NCI-H1105 treated with DMSO at 0.1 percent for 48 hours (cell line): ENCODE measurements at regions not wholly inside any gene's neighbourhood (a gene's known extent, or its start where the extent isn't known, plus 50 kb on each side); places are given as distances from the start of the nearest gene placed in this dataset.
A peak's percentile ranks its signal among the peaks of the same experiment; 100 is the strongest.
"Not testable (repeated sequence)": the region's sequence is repeated elsewhere in the genome, so short reads cannot be mapped to it uniquely, and the experiment has no call there.

Source experiments
- DNase-seq: peaks from one replicate; lab custom pipeline; 2025; lab: John Stamatoyannopoulos, UW

GRCh38 chr12:48409938-48410337, 59.2 kb upstream of the ZNF641 start:
- DNase-seq: not testable (repeated sequence)

GRCh38 chr12:48413388-48413787, 59.0 kb upstream of the ANP32D start:
- no peak for DNase-seq

- no peak for DNase-seq
Measured at GRCh38 chr12:48414021-48414420, 58.3 kb upstream of the ANP32D start.

DNA sequence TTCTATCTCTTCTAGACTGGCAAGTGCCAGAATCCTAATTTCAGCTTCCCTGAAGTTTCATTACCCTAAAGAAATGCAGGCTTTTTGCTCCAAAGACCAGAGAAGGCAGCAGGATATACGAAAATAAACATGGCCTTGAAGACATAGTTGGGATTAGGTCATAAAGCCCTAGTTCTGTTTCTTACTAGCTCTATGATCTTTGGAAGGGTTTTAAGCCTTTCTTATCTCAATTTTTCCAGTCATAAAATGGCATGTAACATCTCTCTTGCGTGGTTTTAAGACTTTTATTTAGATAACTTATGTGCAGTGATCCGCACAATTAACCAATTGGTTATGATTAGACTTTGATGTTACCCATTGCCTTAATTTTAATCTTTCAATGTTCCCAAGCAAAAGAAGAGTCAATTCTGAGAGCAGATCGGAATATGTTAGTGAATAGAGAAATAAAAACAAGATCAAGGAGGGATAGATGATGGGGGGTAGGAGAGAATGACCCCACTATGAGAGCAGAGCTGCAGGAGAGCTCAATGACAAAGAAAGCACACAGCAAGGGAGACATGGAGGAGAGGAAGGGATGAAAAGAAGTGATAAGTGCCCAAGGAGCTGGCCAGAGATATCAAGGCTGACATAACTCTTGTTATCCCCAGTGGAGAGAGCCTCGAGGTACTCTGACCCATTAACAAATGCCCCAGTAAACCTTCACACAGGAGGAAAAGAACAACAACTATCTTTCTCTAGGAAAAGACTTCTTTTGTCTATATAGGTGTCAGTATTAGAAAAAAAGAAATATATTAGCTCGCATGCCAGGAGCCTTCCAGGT, 53.0 kb upstream of the ANP32D start:
- no peak for DNase-seq

GRCh38 chr12:48420039-48420775, 52.2 kb upstream of the ANP32D start:
- no peak for DNase-seq

GRCh38 chr12:48422060-48422459, 50.3 kb upstream of the ANP32D start:
- DNase-seq: peak; percentile 17
